Pancreas (tissue), 10 donors: ENCODE measurements at regions not wholly inside any gene's neighbourhood (a gene's known extent, or its start where the extent isn't known, plus 50 kb on each side); places are given as distances from the start of the nearest gene placed in this dataset.

Experiments used
- ATAC-seq, 4 donors: fragments of 200-7000 bp; cut with Tn5 transposase; one replicate each; pipeline versions ENCODE4 v1.8.0 to v1.9.1; 2020; ENCODE audit warnings: mild to moderate bottlenecking in 4 of 4, moderate library complexity in 4 of 4
- DNase-seq, 6 donors: peaks; one replicate each; pipeline ENCODE4 v3.0.0-alpha.2; 2020
- FAIRE-seq: peaks from 2 replicates; lab custom pipeline; 2012; peaks lifted over from hg19 to GRCh38; lab: Jason Lieb, UNC
- H3K27ac ChIP-seq, 4 donors: fragments of 200-600 bp; sonication (generic); 1 replicate in 3 of 4; 2 replicates in 1 of 4; pipeline versions ENCODE4 v1.5.0 to v1.8.0; 2020
- H3K27me3 ChIP-seq, 4 donors: fragments of 200-600 bp; one replicate each; pipeline ENCODE4 v1.8.0; 2021
- H3K36me3 ChIP-seq, 3 donors: fragments of 200-600 bp; sonication (generic) in 1 of 3; one replicate each; pipeline versions ENCODE4 v1.5.0 to v1.8.0; 2020 to 2021
- H3K4me1 ChIP-seq, 3 donors: fragments of 200-600 bp; one replicate each; pipeline ENCODE4 v1.8.0; 2021
- H3K4me3 ChIP-seq, 4 donors: fragments of 200-600 bp; sonication (generic) in 2 of 4; one replicate each; pipeline versions ENCODE4 v1.5.0 to v1.8.0; 2020 to 2021
- H3K9me3 ChIP-seq, 4 donors: fragments of 200-600 bp; one replicate each; pipeline ENCODE4 v1.8.0; 2021
- CTCF ChIP-seq, 4 donors: fragments of 200-600 bp; sonication (generic) in 3 of 4; IDR thresholded peaks; one replicate each; pipeline versions ENCODE4 v1.5.0 to v1.8.0; 2021; ENCODE audit warnings: antibody characterized with exemption in 4 of 4
- WGBS, 2 donors: extraction: QIAGEN DNeasy Blood & Tissue Kit; methylation state at CpG; one replicate each; pipeline ENCODE4 v1.1.7; 2013; 5-methylcytosine and 5-hydroxymethylcytosine counted together
- intact Hi-C, 3 donors: fragments of 100-400 bp; cut with DNase I; formaldehyde crosslinking; loops; one replicate each; pipeline versions ENCODE4 v1.11.1 to v1.14.2; 2022
- donor health status: healthy with polysubstance abuse.
- donor health status: DM: no; HTN: no; CAD: no; lungs with moderate emphysema.
- donor health status: DM: no; HTN: no; CAD: no.
- donor health status: control.
- donor health status: control.
- donor health status: Bipolar disorder and iron deficiency.
- donor health status: DM: yes; HTN: yes; CAD: no.
- donor health status: DM: no; HTN: no; CAD: no.
- donor health status: DM: no; HTN: no; CAD: no.
- donor health status: DM: yes; HTN: yes; CAD: no.

- Histone ChIP-seq H3K4me1 (no peaks in the 10 kb centered on the region), H3K27ac (no peak overlapping the region), H3K36me3 (no peaks in the 10 kb centered on the region), H3K4me3 (no peak overlapping the region), H3K27me3 (no peaks in the 10 kb centered on the region), H3K9me3 (no peaks in the 10 kb centered on the region)
- DNase-seq: no peak
- 89 to 100% methylated on average over 1 of the region's 1 CpG for WGBS, 2 donors
- no peak for FAIRE-seq
- no peak for TF ChIP-seq CTCF (IDR thresholded peaks at IDR 0.05)
- intact Hi-C loops: no loop called here
- no peak for ATAC-seq
These were observed 132.1 kb upstream of the SYT1 start for GRCh38 chr12:78732481-78732880.

- WGBS, 2 donors: 80 to 91% methylated on average over 4 of the region's 4 CpGs
- no peak for FAIRE-seq
- H3K4me1 ChIP-seq: no peaks in the 10 kb centered on the region
These were observed 124.9 kb upstream of the SYT1 start for GRCh38 chr12:78739653-78740052.

GRCh38 chr12:78746001-78746400, 118.6 kb upstream of the SYT1 start:
- Histone ChIP-seq H3K9me3 (no peaks in the 10 kb centered on the region), H3K36me3 (no peaks in the 10 kb centered on the region), H3K4me1 (no peaks in the 10 kb centered on the region), H3K4me3 (no peak overlapping the region), H3K27ac (no peak overlapping the region), H3K27me3 (no peaks in the 10 kb centered on the region)
- intact Hi-C loops: no loop called here
- ATAC-seq: no peak
- DNase-seq: no peak
- no peak for FAIRE-seq
- WGBS, 2 donors: 81 to 91% methylated on average over 2 of the region's 2 CpGs
- TF ChIP-seq CTCF (IDR thresholded peaks at IDR 0.05): no peak

More at GRCh38 chr12:78739653-78740052, 124.9 kb upstream of the SYT1 start:
- Histone ChIP-seq H3K4me3 (no peak overlapping the region), H3K27ac (no peak overlapping the region), H3K27me3 (no peaks in the 10 kb centered on the region), H3K36me3 (no peaks in the 10 kb centered on the region), H3K9me3 (no peaks in the 10 kb centered on the region)
- TF ChIP-seq CTCF (IDR thresholded peaks at IDR 0.05): no peak
- no peak for DNase-seq
- ATAC-seq: no peak
- intact Hi-C loops: no loop called here

- Histone ChIP-seq H3K27me3 (no peaks in the 10 kb centered on the region), H3K4me1 (no peaks in the 10 kb centered on the region), H3K27ac (no peak overlapping the region), H3K9me3 (no peaks in the 10 kb centered on the region), H3K4me3 (no peak overlapping the region), H3K36me3 (no peaks in the 10 kb centered on the region)
- ATAC-seq (no peak), FAIRE-seq (no peak), DNase-seq (no peak)
- no peak for TF ChIP-seq CTCF (IDR thresholded peaks at IDR 0.05)
- WGBS, 2 donors: 94 to 97% methylated on average over 1 of the region's 1 CpG
- intact Hi-C loops: no loop called here
These were observed 111.5 kb upstream of the SYT1 start for GRCh38 chr12:78753058-78753457.

GRCh38 chr12:78756936-78757335, 107.6 kb upstream of the SYT1 start:
- H3K4me1 ChIP-seq: no peaks in the 10 kb centered on the region
- no peak overlapping the region for H3K4me3 ChIP-seq
- WGBS, 2 donors: 74 to 81% methylated on average over 2 of the region's 2 CpGs
- TF ChIP-seq CTCF (IDR thresholded peaks at IDR 0.05): no peak
- H3K36me3 ChIP-seq: no peaks in the 10 kb centered on the region
- intact Hi-C loops: no loop called here
- DNase-seq (no peak), ATAC-seq (no peak), FAIRE-seq (no peak)
- H3K27ac ChIP-seq: no peak overlapping the region
- H3K9me3 ChIP-seq: no peaks in the 10 kb centered on the region
- no peaks in the 10 kb centered on the region for H3K27me3 ChIP-seq
